NCI-H1694 (cell line): ENCODE measurements at regions not wholly inside any gene's neighbourhood (a gene's known extent, or its start where the extent isn't known, plus 50 kb on each side); places are given as distances from the start of the nearest gene placed in this dataset.

Experiments
- DNase-seq: peaks from one replicate; lab custom pipeline; 2025; lab: John Stamatoyannopoulos, UW

DNA sequence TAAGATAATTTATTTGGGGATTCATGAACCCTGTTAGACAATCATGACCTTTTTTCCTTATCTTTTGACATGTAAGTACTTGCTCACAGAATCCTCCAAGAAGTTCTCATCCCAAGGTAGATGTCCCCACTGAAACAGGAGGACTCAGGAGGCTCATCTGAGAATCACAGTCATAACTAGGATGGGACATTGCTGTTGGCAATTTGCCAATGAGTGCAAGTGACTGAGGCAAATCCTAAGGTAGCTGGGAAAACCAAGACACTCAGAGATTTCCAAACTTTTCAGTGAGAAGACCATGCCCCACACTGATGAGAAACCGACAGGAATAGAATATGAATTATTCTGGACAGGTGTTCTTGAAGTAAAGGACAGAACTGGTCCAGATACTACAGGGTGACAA is 735.0 kb downstream of the TMEM182 start:
- no peak for DNase-seq

DNA sequence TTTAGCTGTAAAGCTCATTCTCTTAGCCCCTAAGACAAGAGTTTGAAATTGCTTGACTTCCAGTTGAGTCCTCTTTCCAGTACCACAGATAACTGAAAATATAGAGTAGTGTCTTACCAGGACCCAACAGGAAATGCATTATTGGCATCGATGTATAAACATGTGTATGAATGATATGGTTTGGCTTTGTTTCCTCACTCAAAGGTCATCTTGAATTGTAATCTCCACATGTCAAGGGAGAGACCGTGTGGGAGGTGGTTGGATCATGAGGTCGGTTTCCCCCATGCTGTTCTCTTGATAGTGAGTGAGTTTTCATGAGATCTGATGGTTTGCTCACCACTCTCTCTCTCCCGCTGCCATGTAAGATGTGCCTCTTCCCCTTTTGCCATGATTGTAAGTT is 745.0 kb downstream of the TMEM182 start:
- DNase-seq: no peak

- DNase-seq: no peak
These were observed 750.6 kb downstream of the TMEM182 start for GRCh38 chr2:103512442-103512841.

DNA sequence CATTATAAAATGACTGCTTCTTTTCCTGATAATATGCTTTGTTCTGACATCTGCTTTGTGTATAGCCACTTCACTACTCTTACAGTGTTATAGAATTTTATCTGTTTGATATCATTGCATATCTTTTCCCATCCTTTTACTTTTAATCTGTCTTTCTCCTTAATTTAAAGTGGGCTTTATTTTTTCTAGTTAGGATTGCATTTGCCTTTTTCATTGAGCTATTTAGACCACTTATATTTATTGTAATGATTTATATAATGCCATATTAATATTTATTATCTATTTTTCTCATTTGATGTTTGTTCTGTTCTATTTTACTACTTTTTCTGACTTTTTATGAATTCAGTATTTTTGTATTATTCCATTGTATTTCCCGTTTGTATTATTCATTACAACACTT is 758.7 kb downstream of the TMEM182 start:
- DNase-seq: no peak

DNA sequence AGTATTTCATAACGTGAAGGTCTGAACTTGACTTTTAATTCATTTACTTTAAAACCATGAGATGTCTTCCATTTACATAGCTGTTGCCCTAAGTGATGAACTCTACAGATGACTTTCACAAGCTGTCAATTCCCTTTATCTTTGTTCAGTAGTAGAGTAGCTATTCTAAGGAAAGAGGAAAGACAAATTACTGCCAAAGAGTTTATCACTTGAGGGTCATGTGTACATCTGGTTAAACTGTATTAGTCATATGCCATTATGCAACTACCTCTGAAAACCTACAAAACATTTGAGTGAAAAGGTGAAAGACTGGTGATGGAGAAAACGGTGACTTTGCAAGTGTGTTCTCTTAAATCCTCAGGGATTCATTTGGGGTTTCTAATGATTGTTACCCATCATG is 763.9 kb downstream of the TMEM182 start:
- no peak for DNase-seq

GRCh38 chr2:103526757-103527156 is 764.9 kb downstream of the TMEM182 start:
- DNase-seq: no peak

DNA sequence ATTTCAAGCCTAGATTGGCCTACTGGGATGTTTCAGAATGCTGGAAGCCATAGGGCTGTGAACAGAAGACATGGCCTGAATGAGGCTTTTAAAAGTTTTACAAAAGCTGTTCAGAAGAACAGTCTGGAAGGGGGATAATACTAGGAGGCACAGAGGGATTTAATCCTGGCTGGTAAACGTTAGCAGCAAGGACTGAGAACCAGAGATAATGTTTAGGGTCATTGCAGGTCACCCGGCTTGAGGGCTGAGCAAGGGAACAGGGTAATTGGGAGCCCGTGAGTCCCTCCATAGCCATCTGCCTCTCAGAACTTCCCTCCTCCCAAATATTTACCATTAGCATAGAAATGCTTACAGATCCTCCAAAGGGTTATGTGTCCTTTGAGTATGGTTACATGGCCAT is 765.4 kb downstream of the TMEM182 start:
- no peak for DNase-seq

DNA sequence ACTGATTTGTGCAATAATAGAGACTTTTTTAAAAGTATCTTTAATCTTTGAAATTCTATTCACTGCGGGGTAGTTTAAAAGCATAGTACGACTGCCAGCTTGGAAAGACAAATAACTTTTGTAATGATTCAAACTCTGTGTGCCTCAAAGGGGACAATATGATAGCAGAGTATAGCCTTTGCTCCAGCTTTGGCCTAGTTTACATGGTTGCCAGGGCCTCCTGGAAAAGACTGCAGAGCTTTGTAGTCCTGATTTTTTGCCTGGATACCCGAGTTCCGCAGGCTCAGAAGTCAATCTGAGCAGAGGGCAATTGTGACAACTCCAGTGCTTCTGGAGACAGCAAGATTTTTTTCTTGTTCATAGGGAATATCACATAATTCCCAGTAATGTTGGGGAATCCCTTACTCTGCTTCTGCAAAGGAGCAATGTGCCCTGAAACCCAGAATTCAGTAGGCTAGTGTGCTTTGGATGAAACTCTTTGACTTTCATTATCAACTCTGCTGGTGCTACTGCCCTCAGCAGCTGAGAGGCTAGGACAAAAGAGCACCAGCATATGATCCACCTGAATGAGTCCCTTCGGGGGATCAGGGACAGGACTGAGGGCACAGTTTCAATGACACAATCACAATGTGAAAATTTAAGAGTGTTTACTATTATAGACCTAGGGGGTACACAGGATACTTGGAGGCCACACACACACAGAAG is 768.1 kb downstream of the TMEM182 start:
- DNase-seq: no peak

DNA sequence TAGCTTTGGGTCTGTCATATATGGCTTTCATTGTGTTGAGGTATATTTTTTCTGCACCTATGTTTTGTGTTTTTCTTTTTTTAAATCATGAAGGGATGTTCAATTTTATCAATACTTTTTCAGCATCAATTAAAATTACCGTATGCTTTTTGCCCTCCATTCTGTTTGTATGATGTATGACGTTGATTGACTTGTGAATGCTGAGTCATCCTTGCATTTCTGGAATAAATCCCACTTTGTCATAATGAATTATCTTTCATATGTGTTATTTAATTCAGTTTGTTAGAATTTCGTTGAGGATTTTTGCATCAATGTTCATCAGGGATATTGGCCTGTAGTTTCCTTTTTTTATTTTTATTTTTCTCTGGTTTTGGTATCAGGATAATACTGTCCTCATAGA is 790.9 kb downstream of the TMEM182 start:
- DNase-seq: no peak

GRCh38 chr2:103594823-103595222 is 833.0 kb downstream of the TMEM182 start:
- DNase-seq: no peak

DNA sequence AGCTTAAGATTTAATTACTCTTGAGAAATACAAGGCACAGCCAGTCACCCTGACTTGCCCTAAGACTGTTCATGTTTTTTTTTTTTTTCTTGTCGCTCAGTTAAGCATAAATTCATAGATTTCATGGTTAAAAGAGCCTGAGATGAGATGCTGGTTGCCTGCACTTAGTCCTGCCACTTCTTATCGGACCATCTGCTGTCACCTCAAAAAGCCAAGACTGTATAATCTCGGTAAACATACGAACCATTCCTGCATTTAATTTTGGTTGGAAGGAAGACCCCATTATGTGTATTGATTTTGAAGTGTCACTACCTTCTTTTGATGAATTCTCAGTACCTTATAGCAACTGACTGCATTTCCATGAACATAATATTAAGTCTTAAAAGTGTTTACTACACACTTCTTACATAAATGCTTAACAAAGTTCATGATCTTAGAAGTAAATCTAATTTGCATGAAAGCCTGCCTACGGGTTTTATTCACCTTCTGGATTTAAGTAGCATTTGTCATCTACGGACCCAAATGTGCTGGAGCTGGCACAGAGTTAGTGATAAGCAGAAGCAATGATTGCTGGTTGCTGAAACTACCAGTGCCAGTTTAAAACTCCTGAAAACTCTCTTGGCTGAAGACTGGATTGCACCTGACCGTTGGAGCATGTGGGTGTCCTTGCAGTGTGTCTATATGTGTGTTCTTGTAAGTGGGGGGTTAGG is 843.4 kb downstream of the TMEM182 start:
- no peak for DNase-seq

GRCh38 chr2:103615611-103616105 is 853.8 kb downstream of the TMEM182 start:
- no peak for DNase-seq

DNA sequence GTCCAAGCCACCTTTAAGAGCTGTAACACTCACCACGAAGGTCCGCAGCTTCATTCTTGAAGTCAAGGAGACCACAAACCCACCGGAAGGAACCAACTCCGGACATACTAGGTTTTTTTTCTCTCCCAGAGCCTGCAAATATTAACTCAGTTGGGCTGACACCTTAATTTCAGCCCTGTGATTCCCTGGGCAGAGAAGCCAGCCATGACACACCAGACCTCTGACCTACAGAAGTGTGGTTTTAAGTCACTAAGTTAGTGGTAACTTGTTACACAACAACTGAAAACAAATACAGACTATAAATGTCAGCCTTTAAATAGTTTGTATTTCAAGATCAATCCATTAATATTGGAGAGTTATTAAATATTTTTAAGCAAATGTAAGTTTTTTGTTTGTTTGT is 855.1 kb downstream of the TMEM182 start:
- DNase-seq: no peak

DNA sequence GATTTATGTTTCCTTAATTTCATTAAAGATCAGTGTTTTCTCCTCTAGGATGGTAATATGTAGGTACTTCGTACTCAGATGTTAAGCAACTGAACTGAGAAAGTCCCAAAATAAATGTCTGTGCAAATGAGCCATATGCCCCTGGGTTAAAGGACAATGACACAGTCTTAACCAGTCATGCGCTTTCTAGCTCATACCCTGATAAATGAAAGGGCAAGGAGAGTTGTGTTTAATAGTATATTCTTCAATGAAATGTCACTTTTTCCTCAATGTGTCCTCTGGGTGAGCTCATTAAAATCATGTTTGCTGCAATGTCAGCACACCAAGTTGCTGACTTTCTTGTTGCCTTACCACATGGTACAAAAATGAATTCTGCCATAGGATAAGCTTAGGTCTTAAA is 856.3 kb downstream of the TMEM182 start:
- no peak for DNase-seq

DNA sequence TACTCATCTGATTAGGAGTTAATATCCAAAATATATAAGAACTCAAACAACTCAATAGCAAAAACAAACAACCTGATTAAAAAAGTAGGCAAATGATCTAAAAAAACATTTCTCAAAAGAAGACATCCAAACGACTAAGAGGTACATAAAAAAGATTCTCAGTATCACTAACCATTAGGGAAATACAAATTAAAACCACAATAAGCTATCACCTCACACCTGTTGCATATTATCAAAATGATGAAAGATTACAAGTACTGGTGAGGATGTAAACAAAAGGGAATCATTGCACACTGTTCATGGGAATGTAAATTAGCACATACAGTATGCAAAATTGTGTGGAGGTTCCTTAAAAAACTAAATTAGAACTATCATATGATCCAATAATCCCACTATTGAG is 865.5 kb downstream of the TMEM182 start:
- no peak for DNase-seq

- no peak for DNase-seq
These were observed 877.1 kb downstream of the TMEM182 start for GRCh38 chr2:103638978-103639377.

- no peak for DNase-seq
These were observed 894.7 kb downstream of the TMEM182 start for GRCh38 chr2:103656558-103656957.

- no peak for DNase-seq
These were observed 898.7 kb downstream of the TMEM182 start for GRCh38 chr2:103660519-103660918.

- DNase-seq: no peak
These were observed 899.1 kb downstream of the TMEM182 start for GRCh38 chr2:103660947-103661346.

- no peak for DNase-seq
These were observed 902.9 kb downstream of the TMEM182 start for GRCh38 chr2:103664690-103665089.

- no peak for DNase-seq
These were observed 905.6 kb downstream of the TMEM182 start for GRCh38 chr2:103667335-103667884.

GRCh38 chr2:103669531-103669930 is 907.7 kb downstream of the TMEM182 start:
- DNase-seq: no peak
